Erythroblast (primary cell): ENCODE measurements at regions not wholly inside any gene's neighbourhood (a gene's known extent, or its start where the extent isn't known, plus 50 kb on each side); places are given as distances from the start of the nearest gene placed in this dataset.

Experiments
- DNase-seq, 2 experiments: peaks; one replicate each; lab custom pipeline; 2025; lab: John Stamatoyannopoulos, UW
- GATA1 ChIP-seq: IDR thresholded peaks from 2 replicates; pipeline ENCODE4 v1.6.1; 2011; ENCODE audit warnings: low read depth, mild to moderate bottlenecking, control low read depth, low read length, moderate library complexity
- POLR2A ChIP-seq: IDR thresholded peaks from 2 replicates; pipeline ENCODE4 v1.6.1; 2011; ENCODE audit warnings: mild to moderate bottlenecking, low read length

GRCh38 chr13:31081316-31081715, 80.4 kb downstream of the HSPH1 start:
- no peak for DNase-seq
- TF ChIP-seq POLR2A (no peak), GATA1 (no peak)

GRCh38 chr13:31074756-31075155, 86.9 kb downstream of the HSPH1 start:
- no peak for DNase-seq
- TF ChIP-seq GATA1 (no peak), POLR2A (no peak)

GRCh38 chr13:31073859-31074718, 87.6 kb downstream of the HSPH1 start:
- TF ChIP-seq GATA1 (no peak), POLR2A (no peak)
- no peak for DNase-seq

GRCh38 chr13:31072041-31072440, 89.7 kb downstream of the HSPH1 start:
- no peak for DNase-seq
- TF ChIP-seq GATA1: no peak
- no peak for TF ChIP-seq POLR2A

GRCh38 chr13:31069808-31070534, 91.7 kb downstream of the HSPH1 start:
- DNase-seq: no peak

GRCh38 chr13:31068119-31068423, 93.6 kb downstream of the HSPH1 start:
- DNase-seq: no peak
- TF ChIP-seq GATA1: no peak
- TF ChIP-seq POLR2A: no peak

More at GRCh38 chr13:31069808-31070534, 91.7 kb downstream of the HSPH1 start:
- TF ChIP-seq POLR2A (no peak), GATA1 (no peak)

- no peak for TF ChIP-seq GATA1
- TF ChIP-seq POLR2A: no peak
- no peak for DNase-seq
Observed at GRCh38 chr13:31067416-31068118, 94.1 kb downstream of the HSPH1 start.

- no peak for DNase-seq
- TF ChIP-seq POLR2A: no peak
- TF ChIP-seq GATA1: no peak
Observed at GRCh38 chr13:31064636-31065035, 97.1 kb downstream of the HSPH1 start.

GRCh38 chr13:31063772-31064171, 97.9 kb downstream of the HSPH1 start:
- TF ChIP-seq POLR2A: no peak
- TF ChIP-seq GATA1: no peak
- DNase-seq: no peak

- TF ChIP-seq POLR2A (no peak), GATA1 (no peak)
- no peak for DNase-seq
Observed at GRCh38 chr13:31060655-31061054, 101.0 kb downstream of the HSPH1 start.

GRCh38 chr13:31060220-31060619, 101.5 kb downstream of the HSPH1 start:
- TF ChIP-seq POLR2A (no peak), GATA1 (no peak)

GRCh38 chr13:31057403-31058033, 104.2 kb downstream of the HSPH1 start:
- DNase-seq: no peak
- TF ChIP-seq GATA1: no peak

More at GRCh38 chr13:31060220-31060619, 101.5 kb downstream of the HSPH1 start:
- DNase-seq: no peak

- no peak for TF ChIP-seq POLR2A
- no peak for TF ChIP-seq GATA1
- no peak for DNase-seq
Observed at GRCh38 chr13:31056644-31057271, 104.9 kb downstream of the HSPH1 start.

- no peak for DNase-seq
- TF ChIP-seq POLR2A (no peak), GATA1 (no peak)
Observed at GRCh38 chr13:31055589-31055988, 106.1 kb downstream of the HSPH1 start.
